ENCODE measurements at regions not wholly inside any gene's neighbourhood (a gene's known extent, or its start where the extent isn't known, plus 50 kb on each side); places are given as distances from the start of the nearest gene placed in this dataset.

- Histone ChIP-seq H3K79me2 (ENCODE audit: insufficient read depth, low read depth, low read length) (no peaks in the 10 kb centered on the region), H3K36me3 (ENCODE audit: insufficient read depth, low read length) (no peaks in the 10 kb centered on the region), H3K9me3 (ENCODE audit: low read length) (no peaks in the 10 kb centered on the region), H3K27ac (ENCODE audit: low read depth, low read length, poor library complexity, severe bottlenecking) (no peak overlapping the region), H2AFZ (ENCODE audit: low read length) (no peak overlapping the region), H3K9me2 (ENCODE audit: insufficient read depth, low read length) (no peaks in the 10 kb centered on the region), H3K4me1 (ENCODE audit: insufficient read depth, low read length, poor library complexity, severe bottlenecking) (no peaks in the 10 kb centered on the region), H3K4me3 (ENCODE audit: low read depth, low read length, poor library complexity, severe bottlenecking) (no peak overlapping the region), H3K4me2 (ENCODE audit: low read length) (no peak overlapping the region), H4K20me1 (ENCODE audit: insufficient read depth, low read length) (no peaks in the 10 kb centered on the region)
- ChIA-PET CTCF (ENCODE audit: unreplicated experiment) (no interaction called here), POLR2A (interaction anchor here (0.6 kb wide), 1 partner anchor 117 kb away, joined by 7 read pairs; no protein-coding TSS in a partner anchor)
- BruUV-seq (replicated peaks) = no TSS peak
- intact Hi-C loops (cut with micrococcal nuclease; ENCODE audit: unreplicated experiment) = no loop called here
- TF ChIP-seq CTCF (conservative IDR thresholded peaks at IDR 0.05; ENCODE audit: low read length) (no peak), EZH2phosphoT487 (IDR thresholded peaks at IDR 0.05; ENCODE audit: borderline replicate concordance, low read depth, low read length) (no peak)
- DNase-seq (ENCODE audit: low spot score) = no peak
Measured at GRCh38 chr14:81728447-81728846, 194.8 kb upstream of the SEL1L start.

GRCh38 chr14:81729622-81730021 lies 196.0 kb upstream of the SEL1L start:
- ChIA-PET CTCF (ENCODE audit: unreplicated experiment) (no interaction called here), POLR2A (interaction anchor here (0.6 kb wide), 1 partner anchor 15 kb away, joined by 4 read pairs; no protein-coding TSS in a partner anchor)
- Histone ChIP-seq H3K79me2 (ENCODE audit: insufficient read depth, low read depth, low read length) (no peaks in the 10 kb centered on the region), H3K4me1 (ENCODE audit: insufficient read depth, low read length, poor library complexity, severe bottlenecking) (no peaks in the 10 kb centered on the region), H3K9me3 (ENCODE audit: low read length) (no peaks in the 10 kb centered on the region), H3K9me2 (ENCODE audit: insufficient read depth, low read length) (no peaks in the 10 kb centered on the region), H3K27ac (ENCODE audit: low read depth, low read length, poor library complexity, severe bottlenecking) (no peak overlapping the region), H4K20me1 (ENCODE audit: insufficient read depth, low read length) (no peaks in the 10 kb centered on the region), H2AFZ (ENCODE audit: low read length) (no peak overlapping the region), H3K4me2 (ENCODE audit: low read length) (no peak overlapping the region), H3K4me3 (ENCODE audit: low read depth, low read length, poor library complexity, severe bottlenecking) (no peak overlapping the region), H3K36me3 (ENCODE audit: insufficient read depth, low read length) (no peaks in the 10 kb centered on the region)
- BruUV-seq (replicated peaks) = no TSS peak
- no peak for DNase-seq (ENCODE audit: low spot score)
- TF ChIP-seq EZH2phosphoT487 (IDR thresholded peaks at IDR 0.05; ENCODE audit: borderline replicate concordance, low read depth, low read length) (no peak), CTCF (conservative IDR thresholded peaks at IDR 0.05; ENCODE audit: low read length) (no peak)
- intact Hi-C loops (cut with micrococcal nuclease; ENCODE audit: unreplicated experiment) = no loop called here

GRCh38 chr14:81737938-81738337 lies 204.3 kb upstream of the SEL1L start:
- no peak overlapping the region for H3K4me3 ChIP-seq (ENCODE audit: low read depth, low read length, poor library complexity, severe bottlenecking)
- no peak overlapping the region for H3K4me2 ChIP-seq (ENCODE audit: low read length)
- H2AFZ ChIP-seq (ENCODE audit: low read length) = no peak overlapping the region
- no peaks in the 10 kb centered on the region for H3K9me3 ChIP-seq (ENCODE audit: low read length)
- H3K36me3 ChIP-seq (ENCODE audit: insufficient read depth, low read length) = no peaks in the 10 kb centered on the region
- TF ChIP-seq CTCF (conservative IDR thresholded peaks at IDR 0.05; ENCODE audit: low read length) (no peak), EZH2phosphoT487 (IDR thresholded peaks at IDR 0.05; ENCODE audit: borderline replicate concordance, low read depth, low read length) (no peak)
- ChIA-PET CTCF (ENCODE audit: unreplicated experiment) (no interaction called here), POLR2A (interaction anchor here (0.6 to 0.7 kb wide), 3 partner anchors 454 to 868 kb away, joined by 3 read pairs; no protein-coding TSS in a partner anchor)
- H3K79me2 ChIP-seq (ENCODE audit: insufficient read depth, low read depth, low read length) = no peaks in the 10 kb centered on the region
- no peaks in the 10 kb centered on the region for H4K20me1 ChIP-seq (ENCODE audit: insufficient read depth, low read length)
- intact Hi-C loops (cut with micrococcal nuclease; ENCODE audit: unreplicated experiment) = no loop called here
- DNase-seq (ENCODE audit: low spot score) = no peak
- no peaks in the 10 kb centered on the region for H3K4me1 ChIP-seq (ENCODE audit: insufficient read depth, low read length, poor library complexity, severe bottlenecking)
- H3K27ac ChIP-seq (ENCODE audit: low read depth, low read length, poor library complexity, severe bottlenecking) = no peak overlapping the region
- BruUV-seq (replicated peaks) = no TSS peak
- no peaks in the 10 kb centered on the region for H3K9me2 ChIP-seq (ENCODE audit: insufficient read depth, low read length)

Data from OCI-LY7 (cell line).